ENCODE measurements at regions not wholly inside any gene's neighbourhood (a gene's known extent, or its start where the extent isn't known, plus 50 kb on each side); places are given as distances from the start of the nearest gene placed in this dataset.
"Not testable (repeated sequence)": the region's sequence is repeated elsewhere in the genome, so short reads cannot be mapped to it uniquely, and the experiment has no call there.

- H3K4me3 ChIP-seq = no peak overlapping the region
- DNase-seq (ENCODE audit: low read depth in 1 of 2, low spot score in 2 of 2) = no peak
- peaks cover 4% of the 10 kb centered on the region; the same call in 1 of the 2 replicates for H3K4me1 ChIP-seq (replicated peaks)
- no peak overlapping the region for H3K27ac ChIP-seq
- H3K9me3 ChIP-seq (replicated peaks) = no peaks in the 10 kb centered on the region
- H3K27me3 ChIP-seq (replicated peaks) = no peaks in the 10 kb centered on the region
- no peaks in the 10 kb centered on the region for H3K36me3 ChIP-seq
These were observed 133.1 kb upstream of the LRRN1 start for GRCh38 chr3:3665961-3666640.

GRCh38 chr3:3665546-3665945, 133.7 kb upstream of the LRRN1 start:
- Histone ChIP-seq H3K4me1 (replicated peaks) (peaks cover 4% of the 10 kb centered on the region; the same call in 1 of the 2 replicates), H3K27ac (peak overlapping the region; percentile 64), H3K36me3 (no peaks in the 10 kb centered on the region), H3K27me3 (replicated peaks) (no peaks in the 10 kb centered on the region), H3K4me3 (no peak overlapping the region), H3K9me3 (replicated peaks) (no peaks in the 10 kb centered on the region)
- peak; percentile 5 to 39 for DNase-seq (ENCODE audit: low read depth in 1 of 2, low spot score in 2 of 2)

GRCh38 chr3:3664935-3665334, 134.3 kb upstream of the LRRN1 start:
- no peak overlapping the region for H3K4me3 ChIP-seq
- DNase-seq (ENCODE audit: low read depth in 1 of 2, low spot score in 2 of 2) = peak in 1 of 2 experiments; percentile 9
- peaks cover 4% of the 10 kb centered on the region; the same call in 1 of the 2 replicates for H3K4me1 ChIP-seq (replicated peaks)
- peak overlapping the region; percentile 64 for H3K27ac ChIP-seq
- H3K27me3 ChIP-seq (replicated peaks) = no peaks in the 10 kb centered on the region
- no peaks in the 10 kb centered on the region for H3K36me3 ChIP-seq
- H3K9me3 ChIP-seq (replicated peaks) = no peaks in the 10 kb centered on the region

- H3K9me3 ChIP-seq (replicated peaks) = no peaks in the 10 kb centered on the region
- DNase-seq (ENCODE audit: low read depth in 1 of 2, low spot score in 2 of 2) = no peak
These were observed 136.6 kb upstream of the LRRN1 start for GRCh38 chr3:3662610-3663009.

GRCh38 chr3:3654916-3655315, 144.3 kb upstream of the LRRN1 start:
- Histone ChIP-seq H3K27me3 (replicated peaks) (no peaks in the 10 kb centered on the region), H3K36me3 (no peaks in the 10 kb centered on the region), H3K27ac (no peak overlapping the region), H3K4me1 (replicated peaks) (no peaks in the 10 kb centered on the region), H3K9me3 (replicated peaks) (no peaks in the 10 kb centered on the region), H3K4me3 (no peak overlapping the region)
- DNase-seq (ENCODE audit: low read depth in 1 of 2, low spot score in 2 of 2) = no peak

More at GRCh38 chr3:3662610-3663009, 136.6 kb upstream of the LRRN1 start:
- Histone ChIP-seq H3K36me3 (no peaks in the 10 kb centered on the region), H3K4me1 (replicated peaks) (peaks cover 4% of the 10 kb centered on the region; the same call in 1 of the 2 replicates), H3K27ac (no peak overlapping the region), H3K27me3 (replicated peaks) (no peaks in the 10 kb centered on the region), H3K4me3 (no peak overlapping the region)

- Histone ChIP-seq H3K4me3 (no peak overlapping the region), H3K27me3 (replicated peaks) (no peaks in the 10 kb centered on the region), H3K27ac (no peak overlapping the region), H3K4me1 (replicated peaks) (no peaks in the 10 kb centered on the region), H3K9me3 (replicated peaks) (no peaks in the 10 kb centered on the region), H3K36me3 (no peaks in the 10 kb centered on the region)
- DNase-seq (ENCODE audit: low read depth in 1 of 2, low spot score in 2 of 2) = no peak
These were observed 150.1 kb upstream of the LRRN1 start for GRCh38 chr3:3648988-3649679.

- H3K4me1 ChIP-seq (replicated peaks) = no peaks in the 10 kb centered on the region
- DNase-seq (ENCODE audit: low read depth in 1 of 2, low spot score in 2 of 2) = no peak
- H3K9me3 ChIP-seq (replicated peaks) = no peaks in the 10 kb centered on the region
- no peaks in the 10 kb centered on the region for H3K36me3 ChIP-seq
- no peak overlapping the region for H3K27ac ChIP-seq
- no peaks in the 10 kb centered on the region for H3K27me3 ChIP-seq (replicated peaks)
- H3K4me3 ChIP-seq = no peak overlapping the region
These were observed 152.3 kb upstream of the LRRN1 start for GRCh38 chr3:3646934-3647333.

- H3K36me3 ChIP-seq; DNase-seq (ENCODE audit: low read depth in 1 of 2, low spot score in 2 of 2); H3K4me3 ChIP-seq; H3K27ac ChIP-seq; H3K4me1 ChIP-seq (replicated peaks); H3K27me3 ChIP-seq (replicated peaks); H3K9me3 ChIP-seq (replicated peaks): not testable (repeated sequence)
These were observed 153.0 kb upstream of the LRRN1 start for GRCh38 chr3:3646103-3646844.

GRCh38 chr3:3641877-3642455, 157.3 kb upstream of the LRRN1 start:
- no peak overlapping the region for H3K27ac ChIP-seq
- H3K36me3 ChIP-seq = no peaks in the 10 kb centered on the region
- H3K4me1 ChIP-seq (replicated peaks) = no peaks in the 10 kb centered on the region
- no peaks in the 10 kb centered on the region for H3K27me3 ChIP-seq (replicated peaks)
- no peak overlapping the region for H3K4me3 ChIP-seq
- no peaks in the 10 kb centered on the region for H3K9me3 ChIP-seq (replicated peaks)
- DNase-seq (ENCODE audit: low read depth in 1 of 2, low spot score in 2 of 2) = no peak

GRCh38 chr3:3639078-3639477, 160.2 kb upstream of the LRRN1 start:
- Histone ChIP-seq H3K36me3 (no peaks in the 10 kb centered on the region), H3K9me3 (replicated peaks) (no peaks in the 10 kb centered on the region), H3K4me3 (no peak overlapping the region), H3K27ac (no peak overlapping the region), H3K27me3 (replicated peaks) (no peaks in the 10 kb centered on the region), H3K4me1 (replicated peaks) (no peaks in the 10 kb centered on the region)
- DNase-seq (ENCODE audit: low read depth in 1 of 2, low spot score in 2 of 2) = no peak

- H3K4me3 ChIP-seq = no peak overlapping the region
- no peaks in the 10 kb centered on the region for H3K36me3 ChIP-seq
- H3K9me3 ChIP-seq (replicated peaks) = no peaks in the 10 kb centered on the region
- H3K27ac ChIP-seq = no peak overlapping the region
- no peaks in the 10 kb centered on the region for H3K4me1 ChIP-seq (replicated peaks)
- no peak for DNase-seq (ENCODE audit: low read depth in 1 of 2, low spot score in 2 of 2)
- H3K27me3 ChIP-seq (replicated peaks) = no peaks in the 10 kb centered on the region
These were observed 162.4 kb upstream of the LRRN1 start for GRCh38 chr3:3636815-3637214.

GRCh38 chr3:3635109-3635508, 164.1 kb upstream of the LRRN1 start:
- DNase-seq (ENCODE audit: low read depth in 1 of 2, low spot score in 2 of 2) = no peak
- Histone ChIP-seq H3K9me3 (replicated peaks) (no peaks in the 10 kb centered on the region), H3K36me3 (no peaks in the 10 kb centered on the region), H3K27ac (no peak overlapping the region), H3K4me1 (replicated peaks) (no peaks in the 10 kb centered on the region), H3K27me3 (replicated peaks) (no peaks in the 10 kb centered on the region), H3K4me3 (no peak overlapping the region)

- Histone ChIP-seq H3K4me3 (no peak overlapping the region), H3K27ac (no peak overlapping the region), H3K27me3 (replicated peaks) (no peaks in the 10 kb centered on the region), H3K36me3 (no peaks in the 10 kb centered on the region), H3K4me1 (replicated peaks) (no peaks in the 10 kb centered on the region), H3K9me3 (replicated peaks) (no peaks in the 10 kb centered on the region)
- no peak for DNase-seq (ENCODE audit: low read depth in 1 of 2, low spot score in 2 of 2)
These were observed 164.9 kb upstream of the LRRN1 start for GRCh38 chr3:3634326-3634725.

GRCh38 chr3:3633761-3634160, 165.5 kb upstream of the LRRN1 start:
- H3K4me3 ChIP-seq = no peak overlapping the region
- H3K4me1 ChIP-seq (replicated peaks) = no peaks in the 10 kb centered on the region
- H3K36me3 ChIP-seq = no peaks in the 10 kb centered on the region
- no peak for DNase-seq (ENCODE audit: low read depth in 1 of 2, low spot score in 2 of 2)
- no peaks in the 10 kb centered on the region for H3K27me3 ChIP-seq (replicated peaks)
- no peak overlapping the region for H3K27ac ChIP-seq
- H3K9me3 ChIP-seq (replicated peaks) = no peaks in the 10 kb centered on the region
